H7 (cell line): ENCODE measurements at regions not wholly inside any gene's neighbourhood (a gene's known extent, or its start where the extent isn't known, plus 50 kb on each side); places are given as distances from the start of the nearest gene placed in this dataset.

Experiments
- DNase-seq: peaks from one replicate; pipeline ENCODE4 v3.0.0; 2012
- H3K27me3 ChIP-seq: 2 replicates; pipeline ENCODE4 v1.6.0; 2011; ENCODE audit warnings: mild to moderate bottlenecking, low read length; ENCODE audit not compliant: control insufficient read depth, insufficient read depth
- H3K36me3 ChIP-seq: replicated peaks from 2 replicates; pipeline ENCODE4 v1.5.1; 2011; ENCODE audit warnings: low read length; ENCODE audit not compliant: control insufficient read depth, insufficient read depth
- H3K4me3 ChIP-seq: 2 replicates; pipeline ENCODE4 v1.5.1; 2011; ENCODE audit warnings: low read depth, mild to moderate bottlenecking, control low read depth, low read length, moderate library complexity; ENCODE audit not compliant: insufficient read depth

GRCh38 chrX:128780934-128781333 lies 728.7 kb upstream of the ACTRT1 start:
- peaks cover 4% of the 10 kb centered on the region for H3K36me3 ChIP-seq
- no peak overlapping the region for H3K4me3 ChIP-seq
- no peaks in the 10 kb centered on the region for H3K27me3 ChIP-seq
- DNase-seq = no peak

GRCh38 chrX:128769495-128769894 lies 717.3 kb upstream of the ACTRT1 start:
- DNase-seq = no peak
- Histone ChIP-seq H3K36me3 (no peaks in the 10 kb centered on the region), H3K4me3 (no peak overlapping the region), H3K27me3 (no peaks in the 10 kb centered on the region)

- Histone ChIP-seq H3K36me3 (no peaks in the 10 kb centered on the region), H3K4me3 (no peak overlapping the region), H3K27me3 (no peaks in the 10 kb centered on the region)
- no peak for DNase-seq
These were observed 707.5 kb upstream of the ACTRT1 start for GRCh38 chrX:128759745-128760144.

GRCh38 chrX:128759177-128759576 lies 707.0 kb upstream of the ACTRT1 start:
- H3K36me3 ChIP-seq = no peaks in the 10 kb centered on the region
- H3K4me3 ChIP-seq = no peak overlapping the region
- DNase-seq = no peak
- H3K27me3 ChIP-seq = no peaks in the 10 kb centered on the region

GRCh38 chrX:128754130-128754529 lies 701.9 kb upstream of the ACTRT1 start:
- DNase-seq = no peak
- Histone ChIP-seq H3K4me3 (no peak overlapping the region), H3K36me3 (no peaks in the 10 kb centered on the region), H3K27me3 (no peaks in the 10 kb centered on the region)

GRCh38 chrX:128739539-128739938 lies 687.3 kb upstream of the ACTRT1 start:
- Histone ChIP-seq H3K27me3 (no peaks in the 10 kb centered on the region), H3K36me3 (no peaks in the 10 kb centered on the region), H3K4me3 (no peak overlapping the region)
- DNase-seq = no peak

GRCh38 chrX:128728943-128729342 lies 676.7 kb upstream of the ACTRT1 start:
- H3K27me3 ChIP-seq = no peaks in the 10 kb centered on the region
- no peak overlapping the region for H3K4me3 ChIP-seq

GRCh38 chrX:128717635-128718578 lies 665.7 kb upstream of the ACTRT1 start:
- H3K27me3 ChIP-seq = no peaks in the 10 kb centered on the region
- no peak for DNase-seq
- no peak overlapping the region for H3K4me3 ChIP-seq
- no peaks in the 10 kb centered on the region for H3K36me3 ChIP-seq

More at GRCh38 chrX:128728943-128729342, 676.7 kb upstream of the ACTRT1 start:
- DNase-seq = no peak
- H3K36me3 ChIP-seq = no peaks in the 10 kb centered on the region

GRCh38 chrX:128714425-128714824 lies 662.2 kb upstream of the ACTRT1 start:
- no peak for DNase-seq
- Histone ChIP-seq H3K36me3 (no peaks in the 10 kb centered on the region), H3K4me3 (no peak overlapping the region), H3K27me3 (no peaks in the 10 kb centered on the region)

GRCh38 chrX:128699716-128700285 lies 647.6 kb upstream of the ACTRT1 start:
- H3K27me3 ChIP-seq = no peaks in the 10 kb centered on the region
- no peak overlapping the region for H3K4me3 ChIP-seq
- DNase-seq = no peak
- H3K36me3 ChIP-seq = no peaks in the 10 kb centered on the region

GRCh38 chrX:128698573-128699181 lies 646.5 kb upstream of the ACTRT1 start:
- Histone ChIP-seq H3K27me3 (no peaks in the 10 kb centered on the region), H3K36me3 (no peaks in the 10 kb centered on the region), H3K4me3 (no peak overlapping the region)
- DNase-seq = no peak

- no peak for DNase-seq
- Histone ChIP-seq H3K4me3 (no peak overlapping the region), H3K36me3 (no peaks in the 10 kb centered on the region), H3K27me3 (no peaks in the 10 kb centered on the region)
These were observed 639.7 kb upstream of the ACTRT1 start for GRCh38 chrX:128691872-128692271.

GRCh38 chrX:128685387-128685786 lies 633.2 kb upstream of the ACTRT1 start:
- DNase-seq = no peak
- Histone ChIP-seq H3K4me3 (no peak overlapping the region), H3K27me3 (no peaks in the 10 kb centered on the region), H3K36me3 (no peaks in the 10 kb centered on the region)

- no peak for DNase-seq
- Histone ChIP-seq H3K27me3 (no peaks in the 10 kb centered on the region), H3K4me3 (no peak overlapping the region), H3K36me3 (no peaks in the 10 kb centered on the region)
These were observed 624.4 kb upstream of the ACTRT1 start for GRCh38 chrX:128676651-128677050.
